ENCODE measurements at regions not wholly inside any gene's neighbourhood (a gene's known extent, or its start where the extent isn't known, plus 50 kb on each side); places are given as distances from the start of the nearest gene placed in this dataset.
"Not testable (repeated sequence)": the region's sequence is repeated elsewhere in the genome, so short reads cannot be mapped to it uniquely, and the experiment has no call there.

DNA sequence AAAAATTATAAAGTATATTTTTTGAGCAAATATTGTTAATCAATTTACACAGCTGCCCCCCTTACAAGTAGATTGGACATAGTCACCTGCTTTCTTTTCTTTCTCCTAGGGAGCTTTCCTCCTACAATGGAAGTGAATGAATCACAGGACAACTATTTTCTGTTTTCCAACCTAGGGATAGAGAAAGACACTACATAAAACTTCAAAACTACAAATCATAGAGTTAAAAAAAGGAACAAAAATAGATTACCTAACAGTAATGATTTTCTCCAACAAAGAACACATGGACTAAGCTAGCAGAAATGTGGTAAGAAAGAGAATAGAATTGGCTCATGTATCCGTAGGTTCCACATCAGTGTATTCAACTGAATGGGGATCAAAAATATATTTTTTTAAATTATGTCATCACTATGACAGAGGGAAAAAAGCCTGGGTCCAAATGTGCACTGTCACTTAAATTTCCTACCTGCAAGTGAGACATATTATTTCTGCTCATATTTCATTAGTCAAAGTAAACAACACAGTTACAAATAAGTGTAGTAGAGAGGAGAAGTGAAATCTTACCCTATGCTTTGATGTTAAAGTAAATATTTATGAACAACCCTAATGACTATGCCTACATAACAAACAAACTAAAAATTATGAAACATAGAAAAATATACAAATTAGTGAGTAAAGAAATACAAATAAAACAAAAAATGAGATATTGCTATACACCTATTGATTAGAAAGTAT is 756.7 kb downstream of the SOCS6 start:
- TF ChIP-seq, protein P1, sequence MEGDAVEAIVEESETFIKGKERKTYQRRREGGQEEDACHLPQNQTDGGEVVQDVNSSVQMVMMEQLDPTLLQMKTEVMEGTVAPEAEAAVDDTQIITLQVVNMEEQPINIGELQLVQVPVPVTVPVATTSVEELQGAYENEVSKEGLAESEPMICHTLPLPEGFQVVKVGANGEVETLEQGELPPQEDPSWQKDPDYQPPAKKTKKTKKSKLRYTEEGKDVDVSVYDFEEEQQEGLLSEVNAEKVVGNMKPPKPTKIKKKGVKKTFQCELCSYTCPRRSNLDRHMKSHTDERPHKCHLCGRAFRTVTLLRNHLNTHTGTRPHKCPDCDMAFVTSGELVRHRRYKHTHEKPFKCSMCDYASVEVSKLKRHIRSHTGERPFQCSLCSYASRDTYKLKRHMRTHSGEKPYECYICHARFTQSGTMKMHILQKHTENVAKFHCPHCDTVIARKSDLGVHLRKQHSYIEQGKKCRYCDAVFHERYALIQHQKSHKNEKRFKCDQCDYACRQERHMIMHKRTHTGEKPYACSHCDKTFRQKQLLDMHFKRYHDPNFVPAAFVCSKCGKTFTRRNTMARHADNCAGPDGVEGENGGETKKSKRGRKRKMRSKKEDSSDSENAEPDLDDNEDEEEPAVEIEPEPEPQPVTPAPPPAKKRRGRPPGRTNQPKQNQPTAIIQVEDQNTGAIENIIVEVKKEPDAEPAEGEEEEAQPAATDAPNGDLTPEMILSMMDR (IDR thresholded peaks at IDR 0.05; ENCODE audit: low read depth, low read length): no peak
- H3K9me3 ChIP-seq (ENCODE audit: low read depth): no peaks in the 10 kb centered on the region
- DNase-seq (ENCODE audit: low read depth in 1 of 2, low spot score in 1 of 2): no peak

GRCh38 chr18:71040161-71040560 is 751.3 kb downstream of the SOCS6 start:
- DNase-seq (ENCODE audit: low read depth in 1 of 2, low spot score in 1 of 2): no peak

More for the DNA sequence above, 756.7 kb downstream of the SOCS6 start:
- Histone ChIP-seq H3K4me1 (ENCODE audit: low read depth) (no peaks in the 10 kb centered on the region), H3K27ac (no peak overlapping the region), H3K36me3 (no peaks in the 10 kb centered on the region), H3K4me3 (no peak overlapping the region), H3K27me3 (no peaks in the 10 kb centered on the region)

DNA sequence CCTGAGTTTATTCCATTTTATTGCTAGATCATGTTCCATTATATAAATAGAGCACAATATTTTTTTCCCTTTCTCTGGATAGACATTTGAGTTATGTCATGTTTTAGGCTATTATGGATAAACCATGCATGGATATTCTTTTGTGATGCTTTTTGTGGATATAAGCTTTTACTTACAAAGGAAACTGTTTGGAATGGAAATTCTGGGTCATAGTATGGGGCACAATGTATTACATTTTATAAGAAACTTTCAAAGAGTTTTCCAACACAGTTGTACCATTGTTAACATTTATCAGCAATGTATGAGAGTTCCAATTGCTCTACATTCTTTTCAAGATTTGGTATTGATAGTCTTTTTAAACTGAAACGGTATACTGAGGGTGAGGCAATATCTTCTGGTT is 749.4 kb downstream of the SOCS6 start:
- no peak overlapping the region for H3K27ac ChIP-seq
- TF ChIP-seq, protein P1 (IDR thresholded peaks at IDR 0.05; ENCODE audit: low read depth, low read length): no peak
- DNase-seq (ENCODE audit: low read depth in 1 of 2, low spot score in 1 of 2): no peak
- no peaks in the 10 kb centered on the region for H3K27me3 ChIP-seq
- no peaks in the 10 kb centered on the region for H3K4me1 ChIP-seq (ENCODE audit: low read depth)
- H3K4me3 ChIP-seq: no peak overlapping the region
- H3K9me3 ChIP-seq (ENCODE audit: low read depth): no peaks in the 10 kb centered on the region
- H3K36me3 ChIP-seq: no peaks in the 10 kb centered on the region

More at GRCh38 chr18:71040161-71040560, 751.3 kb downstream of the SOCS6 start:
- H3K27me3 ChIP-seq: no peaks in the 10 kb centered on the region
- no peaks in the 10 kb centered on the region for H3K4me1 ChIP-seq (ENCODE audit: low read depth)
- H3K27ac ChIP-seq: no peak overlapping the region
- no peaks in the 10 kb centered on the region for H3K9me3 ChIP-seq (ENCODE audit: low read depth)
- H3K4me3 ChIP-seq: no peak overlapping the region
- TF ChIP-seq, protein P1 (IDR thresholded peaks at IDR 0.05; ENCODE audit: low read depth, low read length): no peak
- H3K36me3 ChIP-seq: no peaks in the 10 kb centered on the region

GRCh38 chr18:71036783-71037182 is 747.9 kb downstream of the SOCS6 start:
- no peaks in the 10 kb centered on the region for H3K36me3 ChIP-seq
- H3K4me3 ChIP-seq: no peak overlapping the region
- no peaks in the 10 kb centered on the region for H3K27me3 ChIP-seq
- DNase-seq (ENCODE audit: low read depth in 1 of 2, low spot score in 1 of 2): peak in 1 of 2 donors; percentile 77
- H3K9me3 ChIP-seq (ENCODE audit: low read depth): no peaks in the 10 kb centered on the region
- TF ChIP-seq, protein P1 (IDR thresholded peaks at IDR 0.05; ENCODE audit: low read depth, low read length): no peak
- H3K27ac ChIP-seq: no peak overlapping the region
- no peaks in the 10 kb centered on the region for H3K4me1 ChIP-seq (ENCODE audit: low read depth)

GRCh38 chr18:71031296-71032191 is 742.7 kb downstream of the SOCS6 start:
- not testable (repeated sequence) for H3K9me3 ChIP-seq (ENCODE audit: low read depth); DNase-seq (ENCODE audit: low read depth in 1 of 2, low spot score in 1 of 2); H3K27me3 ChIP-seq; H3K27ac ChIP-seq; H3K4me3 ChIP-seq; H3K4me1 ChIP-seq (ENCODE audit: low read depth); H3K36me3 ChIP-seq

DNA sequence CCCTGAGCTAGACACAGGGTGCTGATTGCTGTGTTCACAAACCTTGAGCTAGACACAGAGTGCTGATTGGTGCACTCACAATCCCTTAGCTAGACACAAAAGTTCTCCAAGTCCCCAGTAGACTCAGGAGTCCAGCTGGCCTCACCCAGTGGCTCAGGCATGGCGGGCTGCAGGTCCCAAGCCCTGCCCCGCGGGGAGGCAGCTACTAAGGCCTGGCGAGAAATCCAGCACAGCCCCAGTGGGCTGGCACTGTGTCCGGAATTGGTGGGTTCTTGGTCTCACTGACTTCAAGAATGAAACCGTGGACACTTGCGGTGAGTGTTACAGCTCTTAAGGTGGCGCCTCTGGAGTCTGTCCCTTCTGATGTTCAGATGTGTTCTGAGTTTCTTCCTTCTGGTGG is 741.2 kb downstream of the SOCS6 start:
- H3K27ac ChIP-seq; H3K36me3 ChIP-seq; H3K4me1 ChIP-seq (ENCODE audit: low read depth); H3K4me3 ChIP-seq; DNase-seq (ENCODE audit: low read depth in 1 of 2, low spot score in 1 of 2); H3K27me3 ChIP-seq; H3K9me3 ChIP-seq (ENCODE audit: low read depth): not testable (repeated sequence)

Measured in cardiac muscle cell (in vitro differentiated cells and primary cell).